Neural cell (in vitro differentiated cells): ENCODE measurements at regions not wholly inside any gene's neighbourhood (a gene's known extent, or its start where the extent isn't known, plus 50 kb on each side); places are given as distances from the start of the nearest gene placed in this dataset.

Experiments used
- H2AFZ ChIP-seq: fragments of 200-600, 300-800 bp; sonication (generic), shearing (Covaris generic); 2 replicates; pipeline ENCODE4 v1.6.0; 2014; ENCODE audit warnings: low read depth, mild to moderate bottlenecking, antibody characterized with exemption, low read length, moderate library complexity
- H3F3A ChIP-seq: fragments of 200-600 bp; shearing (Covaris generic); 2 replicates; pipeline ENCODE4 v1.6.1; 2016; ENCODE audit warnings: mild to moderate bottlenecking, moderate library complexity, mixed read lengths, antibody characterized with exemption, low read length; ENCODE audit not compliant: insufficient read depth, poor library complexity, severe bottlenecking
- H3K27ac ChIP-seq: fragments of 200-600, 300-800 bp; sonication (generic), shearing (Covaris generic); 2 replicates; pipeline ENCODE4 v1.5.1; 2014; ENCODE audit warnings: mild to moderate bottlenecking, low read length, moderate library complexity
- H3K27me3 ChIP-seq: fragments of 300-800, 200-600 bp; sonication (generic), shearing (Covaris generic); 2 replicates; pipeline ENCODE4 v1.6.0; 2014; ENCODE audit warnings: mild to moderate bottlenecking, low read depth, low read length, moderate library complexity; ENCODE audit not compliant: insufficient read depth
- H3K36me3 ChIP-seq: fragments of 300-800, 200-600 bp; sonication (generic), shearing (Covaris generic); 2 replicates; pipeline ENCODE4 v1.5.1; 2014; ENCODE audit warnings: mild to moderate bottlenecking, antibody characterized with exemption, low read length, moderate library complexity; ENCODE audit not compliant: insufficient read depth
- H3K4me2 ChIP-seq: fragments of 300-800, 200-600 bp; sonication (generic), shearing (Covaris generic); 2 replicates; pipeline ENCODE4 v1.6.0; 2014; ENCODE audit warnings: mild to moderate bottlenecking, low read length
- H3K4me3 ChIP-seq: fragments of 300-800, 200-600 bp; sonication (generic), shearing (Covaris generic); 2 replicates; pipeline ENCODE4 v1.5.1; 2014; ENCODE audit warnings: mild to moderate bottlenecking, low read length, moderate library complexity
- H3K79me2 ChIP-seq: fragments of 200-600 bp; shearing (Covaris generic); replicated peaks from 2 replicates; pipeline ENCODE4 v1.6.0; 2014; ENCODE audit warnings: mild to moderate bottlenecking, low read length, moderate library complexity; ENCODE audit not compliant: insufficient read depth
- H3K9ac ChIP-seq: fragments of 300-800, 200-600 bp; sonication (generic), shearing (Covaris generic); 2 replicates; pipeline ENCODE4 v1.6.1; 2016; ENCODE audit warnings: mild to moderate bottlenecking, low read length, mixed read lengths
- H3K9me2 ChIP-seq: fragments of 200-600 bp; shearing (Covaris generic); 2 replicates; pipeline ENCODE4 v1.6.1; 2016; ENCODE audit warnings: mild to moderate bottlenecking, low read length, mixed read lengths; ENCODE audit not compliant: insufficient read depth
- H3K9me3 ChIP-seq: fragments of 200-600, 300-800 bp; sonication (generic), shearing (Covaris generic); 2 replicates; pipeline ENCODE4 v1.6.1; 2016; ENCODE audit warnings: mild to moderate bottlenecking, mixed run types, low read length, moderate library complexity, mixed read lengths
- H4K20me1 ChIP-seq: fragments of 200-600 bp; shearing (Covaris generic); 2 replicates; pipeline ENCODE4 v1.6.1; 2016; ENCODE audit warnings: mild to moderate bottlenecking, mixed run types; ENCODE audit not compliant: insufficient read depth
- EP300 ChIP-seq: fragments of 450-650 bp; conservative IDR thresholded peaks from 2 replicates; pipeline ENCODE4 v1.6.1; 2014; ENCODE audit warnings: antibody characterized with exemption, mild to moderate bottlenecking, moderate library complexity; ENCODE audit not compliant: poor library complexity, severe bottlenecking
- EZH2 ChIP-seq: fragments of 200-600, 300-800 bp; shearing (Covaris generic), sonication (generic); IDR thresholded peaks from 2 replicates; pipeline ENCODE4 v1.6.1; 2014; ENCODE audit warnings: antibody characterized with exemption, low read length, borderline replicate concordance, mild to moderate bottlenecking; ENCODE audit not compliant: insufficient read depth, poor library complexity, severe bottlenecking
- MXI1 ChIP-seq: fragments of 450-650 bp; conservative IDR thresholded peaks from 2 replicates; pipeline ENCODE4 v1.6.1; 2014; ENCODE audit warnings: antibody characterized with exemption, mild to moderate bottlenecking; ENCODE audit not compliant: poor library complexity, severe bottlenecking
- POLR2AphosphoS5 ChIP-seq: IDR thresholded peaks from 2 replicates; pipeline ENCODE4 v1.6.1; 2012
- RAD21 ChIP-seq: fragments of 450-650 bp; conservative IDR thresholded peaks from 2 replicates; pipeline ENCODE4 v1.6.1; 2014; ENCODE audit warnings: antibody characterized with exemption, mild to moderate bottlenecking, moderate library complexity
- SMC3 ChIP-seq: fragments of 450-650 bp; conservative IDR thresholded peaks from 2 replicates; pipeline ENCODE4 v1.6.1; 2014; ENCODE audit warnings: antibody characterized with exemption, mild to moderate bottlenecking, moderate library complexity; ENCODE audit not compliant: poor library complexity
- TAF1 ChIP-seq: IDR thresholded peaks from 2 replicates; pipeline ENCODE4 v1.6.1; 2012; ENCODE audit warnings: low read depth
- TF ChIP-seq, protein P1 (sequence below): IDR thresholded peaks from 2 replicates; pipeline ENCODE4 v1.6.1; 2012; ENCODE audit warnings: borderline replicate concordance
- TF ChIP-seq, protein P2 (sequence below): fragments of 450-650 bp; IDR thresholded peaks from 2 replicates; pipeline ENCODE4 v1.5.1; 2014; ENCODE audit warnings: antibody characterized with exemption, mild to moderate bottlenecking, moderate library complexity; ENCODE audit not compliant: poor library complexity, severe bottlenecking

DNA sequence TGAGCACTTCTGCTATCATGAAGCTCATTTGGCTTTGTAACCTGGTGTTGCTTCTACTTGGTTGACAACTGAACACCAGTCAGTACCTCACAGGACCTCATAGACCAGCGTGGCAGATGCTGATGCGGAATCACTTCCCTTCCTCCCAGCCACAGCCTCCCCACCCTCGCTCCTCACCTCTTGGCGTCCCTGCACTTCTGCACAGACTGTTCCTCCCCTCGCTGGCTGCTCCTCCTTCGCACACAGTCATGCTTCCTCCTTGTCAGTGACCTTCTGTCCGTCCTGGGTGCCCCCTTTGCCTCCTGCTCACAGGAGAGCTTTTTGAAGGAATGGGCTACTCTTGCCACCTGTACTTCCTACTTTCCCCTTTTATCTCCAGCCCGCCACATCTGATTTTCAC, 61.4 kb upstream of the CTBP2 start:
- Histone ChIP-seq H3K4me3 (no peak overlapping the region), H3K79me2 (no peaks in the 10 kb centered on the region), H3K9me3 (no peaks in the 10 kb centered on the region), H3F3A (no peaks in the 10 kb centered on the region), H3K27ac (no peak overlapping the region), H3K9me2 (no peaks in the 10 kb centered on the region), H2AFZ (no peak overlapping the region), H3K9ac (no peak overlapping the region), H3K27me3 (peaks cover 4% of the 10 kb centered on the region), H4K20me1 (no peaks in the 10 kb centered on the region), H3K36me3 (no peaks in the 10 kb centered on the region), H3K4me2 (no peak overlapping the region)
- TF ChIP-seq POLR2AphosphoS5: no peak
- TF ChIP-seq, protein P1, sequence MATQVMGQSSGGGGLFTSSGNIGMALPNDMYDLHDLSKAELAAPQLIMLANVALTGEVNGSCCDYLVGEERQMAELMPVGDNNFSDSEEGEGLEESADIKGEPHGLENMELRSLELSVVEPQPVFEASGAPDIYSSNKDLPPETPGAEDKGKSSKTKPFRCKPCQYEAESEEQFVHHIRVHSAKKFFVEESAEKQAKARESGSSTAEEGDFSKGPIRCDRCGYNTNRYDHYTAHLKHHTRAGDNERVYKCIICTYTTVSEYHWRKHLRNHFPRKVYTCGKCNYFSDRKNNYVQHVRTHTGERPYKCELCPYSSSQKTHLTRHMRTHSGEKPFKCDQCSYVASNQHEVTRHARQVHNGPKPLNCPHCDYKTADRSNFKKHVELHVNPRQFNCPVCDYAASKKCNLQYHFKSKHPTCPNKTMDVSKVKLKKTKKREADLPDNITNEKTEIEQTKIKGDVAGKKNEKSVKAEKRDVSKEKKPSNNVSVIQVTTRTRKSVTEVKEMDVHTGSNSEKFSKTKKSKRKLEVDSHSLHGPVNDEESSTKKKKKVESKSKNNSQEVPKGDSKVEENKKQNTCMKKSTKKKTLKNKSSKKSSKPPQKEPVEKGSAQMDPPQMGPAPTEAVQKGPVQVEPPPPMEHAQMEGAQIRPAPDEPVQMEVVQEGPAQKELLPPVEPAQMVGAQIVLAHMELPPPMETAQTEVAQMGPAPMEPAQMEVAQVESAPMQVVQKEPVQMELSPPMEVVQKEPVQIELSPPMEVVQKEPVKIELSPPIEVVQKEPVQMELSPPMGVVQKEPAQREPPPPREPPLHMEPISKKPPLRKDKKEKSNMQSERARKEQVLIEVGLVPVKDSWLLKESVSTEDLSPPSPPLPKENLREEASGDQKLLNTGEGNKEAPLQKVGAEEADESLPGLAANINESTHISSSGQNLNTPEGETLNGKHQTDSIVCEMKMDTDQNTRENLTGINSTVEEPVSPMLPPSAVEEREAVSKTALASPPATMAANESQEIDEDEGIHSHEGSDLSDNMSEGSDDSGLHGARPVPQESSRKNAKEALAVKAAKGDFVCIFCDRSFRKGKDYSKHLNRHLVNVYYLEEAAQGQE: no peak
- no peak for TF ChIP-seq SMC3
- no peak for TF ChIP-seq RAD21
- no peak for TF ChIP-seq EZH2

DNA sequence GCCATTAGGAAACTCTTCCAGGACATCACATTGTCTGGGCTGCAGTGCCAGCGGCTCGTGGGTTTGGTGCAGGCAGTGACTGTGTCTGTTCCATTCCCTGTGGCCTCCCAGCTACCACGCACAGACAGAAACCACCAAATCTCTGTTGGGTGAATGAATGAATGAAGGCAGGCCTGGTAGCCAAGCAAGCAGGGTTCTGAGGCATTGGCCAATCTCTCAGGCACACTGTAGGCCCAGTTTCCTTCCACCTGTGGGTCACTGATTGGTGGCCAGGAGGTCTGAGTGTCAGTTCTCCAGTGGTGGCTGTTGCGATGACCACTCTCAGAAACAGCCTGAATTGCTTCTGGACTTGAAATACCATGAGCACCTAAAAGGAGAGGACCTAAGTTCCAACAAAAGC, 59.4 kb upstream of the CTBP2 start:
- no peak overlapping the region for H2AFZ ChIP-seq
- no peaks in the 10 kb centered on the region for H3F3A ChIP-seq
- no peaks in the 10 kb centered on the region for H3K79me2 ChIP-seq
- H3K36me3 ChIP-seq: no peaks in the 10 kb centered on the region
- no peak overlapping the region for H3K4me2 ChIP-seq
- H4K20me1 ChIP-seq: no peaks in the 10 kb centered on the region
- H3K4me3 ChIP-seq: no peak overlapping the region
- TF ChIP-seq MXI1 (no peak), EZH2 (no peak), RAD21 (no peak), TAF1 (no peak), POLR2AphosphoS5 (no peak), EP300 (no peak), SMC3 (no peak)
- TF ChIP-seq, protein P1: no peak
- TF ChIP-seq, protein P2, sequence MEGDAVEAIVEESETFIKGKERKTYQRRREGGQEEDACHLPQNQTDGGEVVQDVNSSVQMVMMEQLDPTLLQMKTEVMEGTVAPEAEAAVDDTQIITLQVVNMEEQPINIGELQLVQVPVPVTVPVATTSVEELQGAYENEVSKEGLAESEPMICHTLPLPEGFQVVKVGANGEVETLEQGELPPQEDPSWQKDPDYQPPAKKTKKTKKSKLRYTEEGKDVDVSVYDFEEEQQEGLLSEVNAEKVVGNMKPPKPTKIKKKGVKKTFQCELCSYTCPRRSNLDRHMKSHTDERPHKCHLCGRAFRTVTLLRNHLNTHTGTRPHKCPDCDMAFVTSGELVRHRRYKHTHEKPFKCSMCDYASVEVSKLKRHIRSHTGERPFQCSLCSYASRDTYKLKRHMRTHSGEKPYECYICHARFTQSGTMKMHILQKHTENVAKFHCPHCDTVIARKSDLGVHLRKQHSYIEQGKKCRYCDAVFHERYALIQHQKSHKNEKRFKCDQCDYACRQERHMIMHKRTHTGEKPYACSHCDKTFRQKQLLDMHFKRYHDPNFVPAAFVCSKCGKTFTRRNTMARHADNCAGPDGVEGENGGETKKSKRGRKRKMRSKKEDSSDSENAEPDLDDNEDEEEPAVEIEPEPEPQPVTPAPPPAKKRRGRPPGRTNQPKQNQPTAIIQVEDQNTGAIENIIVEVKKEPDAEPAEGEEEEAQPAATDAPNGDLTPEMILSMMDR: no peak
- H3K9me2 ChIP-seq: no peaks in the 10 kb centered on the region
- H3K27me3 ChIP-seq: peaks cover 4% of the 10 kb centered on the region
- no peak overlapping the region for H3K27ac ChIP-seq
- H3K9me3 ChIP-seq: no peaks in the 10 kb centered on the region
- no peak overlapping the region for H3K9ac ChIP-seq
